ENCODE measurements at regions not wholly inside any gene's neighbourhood (a gene's known extent, or its start where the extent isn't known, plus 50 kb on each side); places are given as distances from the start of the nearest gene placed in this dataset.

DNA sequence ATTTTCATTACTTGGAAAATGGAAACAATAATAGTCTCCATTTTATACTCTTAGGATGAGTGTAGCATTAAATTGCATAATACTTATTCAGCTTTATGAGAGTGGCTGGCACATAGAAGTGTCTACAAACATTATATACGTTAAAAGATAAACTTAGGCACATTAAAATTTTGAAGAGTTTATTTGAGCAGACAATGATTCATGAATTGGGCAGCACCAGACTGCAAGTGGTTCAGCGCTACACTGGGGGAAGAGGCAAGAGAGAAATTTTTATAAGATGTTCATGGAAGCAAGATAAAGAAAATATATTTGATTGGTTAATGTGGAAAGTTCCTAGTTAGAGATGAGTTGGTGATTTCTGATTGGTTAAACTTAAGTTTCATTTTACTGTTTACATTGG, 243.7 kb downstream of the RASEF start:
- no peak overlapping the region for H3K4me2 ChIP-seq (replicated peaks; ENCODE audit: low read depth, low read length, poor library complexity, severe bottlenecking)
- no peaks in the 10 kb centered on the region for H3K79me2 ChIP-seq (ENCODE audit: control insufficient read depth, insufficient read depth, low read length)
- ATAC-seq (ENCODE audit: low read depth) (no peak), DNase-seq (no peak)
- H4K20me1 ChIP-seq (ENCODE audit: control insufficient read depth, insufficient read depth, low read length, poor library complexity, severe bottlenecking) = no peaks in the 10 kb centered on the region
- H3K9ac ChIP-seq (ENCODE audit: low read length) = no peak overlapping the region
- no peaks in the 10 kb centered on the region for H3K27me3 ChIP-seq (replicated peaks in 1 of 4; ENCODE audit: control extremely low read depth in 1 of 4, control insufficient read depth in 3 of 4, insufficient read depth in 4 of 4, low read length in 3 of 4)
- no peaks in the 10 kb centered on the region for H3K36me3 ChIP-seq (replicated peaks in 1 of 2; ENCODE audit: control extremely low read depth in 1 of 2, control insufficient read depth in 1 of 2, extremely low read depth in 1 of 2, insufficient read depth in 2 of 2, low read length in 1 of 2)
- CTCF ChIA-PET = no interaction called here
- intact Hi-C loops (cut with micrococcal nuclease) = no loop called here
- 100% methylated on average over 1 of the region's 2 CpGs for WGBS (ENCODE audit: insufficient coverage)
- Mint-ChIP-seq H3K27ac (no peak overlapping the region), H3K4me3 (no peak overlapping the region), H3K4me1 (no peaks in the 10 kb centered on the region), H3K27me3 (no peaks in the 10 kb centered on the region), H3K9me3 (ENCODE audit: insufficient read depth) (no peaks in the 10 kb centered on the region)
- H3K4me3 ChIP-seq (ENCODE audit: control extremely low read depth in 1 of 5, extremely low read depth in 1 of 5, insufficient read depth in 1 of 5, low read depth in 2 of 5, low read length in 4 of 5) = no peak overlapping the region
- no peak overlapping the region for H2AFZ ChIP-seq (ENCODE audit: insufficient read depth, low read depth, low read length, poor library complexity, severe bottlenecking)
- H3K9me3 ChIP-seq (ENCODE audit: control extremely low read depth in 1 of 3, control insufficient read depth in 2 of 3, insufficient read depth in 1 of 3, low read length in 2 of 3) = no peaks in the 10 kb centered on the region
- TF ChIP-seq CTCF (IDR thresholded peaks at IDR 0.05) (no peak), EZH2 (IDR thresholded peaks at IDR 0.05; ENCODE audit: borderline replicate concordance, insufficient read depth, low read depth, low read length, poor library complexity, severe bottlenecking) (no peak)
- POLR2A ChIA-PET = no interaction called here
- no peak overlapping the region for H3K27ac ChIP-seq (ENCODE audit: low read length in 2 of 2)
- H3K4me1 ChIP-seq (ENCODE audit: control insufficient read depth in 2 of 2, insufficient read depth in 2 of 2, low read length in 2 of 2) = no peaks in the 10 kb centered on the region

GRCh38 chr9:82820186-82820585, 242.8 kb downstream of the RASEF start:
- Histone ChIP-seq H3K36me3 (replicated peaks in 1 of 2; ENCODE audit: control extremely low read depth in 1 of 2, control insufficient read depth in 1 of 2, extremely low read depth in 1 of 2, insufficient read depth in 2 of 2, low read length in 1 of 2) (no peaks in the 10 kb centered on the region), H3K4me3 (ENCODE audit: control extremely low read depth in 1 of 5, extremely low read depth in 1 of 5, insufficient read depth in 1 of 5, low read depth in 2 of 5, low read length in 4 of 5) (no peak overlapping the region), H2AFZ (ENCODE audit: insufficient read depth, low read depth, low read length, poor library complexity, severe bottlenecking) (no peak overlapping the region), H3K27me3 (replicated peaks in 1 of 4; ENCODE audit: control extremely low read depth in 1 of 4, control insufficient read depth in 3 of 4, insufficient read depth in 4 of 4, low read length in 3 of 4) (no peaks in the 10 kb centered on the region), H3K4me2 (replicated peaks; ENCODE audit: low read depth, low read length, poor library complexity, severe bottlenecking) (no peak overlapping the region), H3K79me2 (ENCODE audit: control insufficient read depth, insufficient read depth, low read length) (no peaks in the 10 kb centered on the region), H3K9me3 (ENCODE audit: control extremely low read depth in 1 of 3, control insufficient read depth in 2 of 3, insufficient read depth in 1 of 3, low read length in 2 of 3) (no peaks in the 10 kb centered on the region), H4K20me1 (ENCODE audit: control insufficient read depth, insufficient read depth, low read length, poor library complexity, severe bottlenecking) (no peaks in the 10 kb centered on the region), H3K4me1 (ENCODE audit: control insufficient read depth in 2 of 2, insufficient read depth in 2 of 2, low read length in 2 of 2) (no peaks in the 10 kb centered on the region), H3K27ac (ENCODE audit: low read length in 2 of 2) (no peak overlapping the region), H3K9ac (ENCODE audit: low read length) (no peak overlapping the region)
- H3K27me3 Mint-ChIP-seq = no peaks in the 10 kb centered on the region
- H3K27ac Mint-ChIP-seq = no peak overlapping the region
- WGBS (ENCODE audit: insufficient coverage) = no CpG with 5 or more reads among the region's 1 CpG
- ChIA-PET POLR2A (no interaction called here), CTCF (no interaction called here)
- no peaks in the 10 kb centered on the region for H3K4me1 Mint-ChIP-seq
- intact Hi-C loops (cut with micrococcal nuclease) = no loop called here
- H3K9me3 Mint-ChIP-seq (ENCODE audit: insufficient read depth) = no peaks in the 10 kb centered on the region
- TF ChIP-seq EZH2 (IDR thresholded peaks at IDR 0.05; ENCODE audit: borderline replicate concordance, insufficient read depth, low read depth, low read length, poor library complexity, severe bottlenecking) = no peak
- TF ChIP-seq CTCF (IDR thresholded peaks at IDR 0.05) = no peak
- no peak overlapping the region for H3K4me3 Mint-ChIP-seq
- no peak for ATAC-seq (ENCODE audit: low read depth)
- no peak for DNase-seq
